Astrocyte (in vitro differentiated cells and primary cell): ENCODE measurements at regions not wholly inside any gene's neighbourhood (a gene's known extent, or its start where the extent isn't known, plus 50 kb on each side); places are given as distances from the start of the nearest gene placed in this dataset.

Experiments
- CTCF ChIP-seq: IDR thresholded peaks from 2 replicates; pipeline ENCODE4 v1.5.1; 2011; ENCODE audit warnings: low read depth, mild to moderate bottlenecking, inconsistent platforms, low read length, moderate library complexity; ENCODE audit not compliant: insufficient read depth
- EZH2 ChIP-seq: IDR thresholded peaks from 2 replicates; pipeline ENCODE4 v1.6.1; 2012; ENCODE audit warnings: mild to moderate bottlenecking, low read length, inconsistent platforms; ENCODE audit not compliant: insufficient read depth

- TF ChIP-seq EZH2 (no peak), CTCF (no peak)
Measured at GRCh38 chr9:129384491-129385210, 206.6 kb upstream of the IER5L start.
